ENCODE measurements at regions not wholly inside any gene's neighbourhood (a gene's known extent, or its start where the extent isn't known, plus 50 kb on each side); places are given as distances from the start of the nearest gene placed in this dataset.
A peak's percentile ranks its signal among the peaks of the same experiment; 100 is the strongest.
"Not testable (repeated sequence)": the region's sequence is repeated elsewhere in the genome, so short reads cannot be mapped to it uniquely, and the experiment has no call there.

GRCh38 chr9:104233366-104233765 lies 139.3 kb downstream of the SMC2 start:
- in situ Hi-C loops (cut with HindIII; ENCODE audit: low pct_ligation_motif_present, low sequenced_read_pairs) = no loop called here
- Histone ChIP-seq H3K36me3 (replicated peaks) (no peaks in the 10 kb centered on the region), H3K27ac (peak overlapping the region; percentile 80), H3K27me3 (replicated peaks) (no peaks in the 10 kb centered on the region), H3K4me3 (ENCODE audit: low read depth, low read length) (no peak overlapping the region)
- TF ChIP-seq, protein P1, sequence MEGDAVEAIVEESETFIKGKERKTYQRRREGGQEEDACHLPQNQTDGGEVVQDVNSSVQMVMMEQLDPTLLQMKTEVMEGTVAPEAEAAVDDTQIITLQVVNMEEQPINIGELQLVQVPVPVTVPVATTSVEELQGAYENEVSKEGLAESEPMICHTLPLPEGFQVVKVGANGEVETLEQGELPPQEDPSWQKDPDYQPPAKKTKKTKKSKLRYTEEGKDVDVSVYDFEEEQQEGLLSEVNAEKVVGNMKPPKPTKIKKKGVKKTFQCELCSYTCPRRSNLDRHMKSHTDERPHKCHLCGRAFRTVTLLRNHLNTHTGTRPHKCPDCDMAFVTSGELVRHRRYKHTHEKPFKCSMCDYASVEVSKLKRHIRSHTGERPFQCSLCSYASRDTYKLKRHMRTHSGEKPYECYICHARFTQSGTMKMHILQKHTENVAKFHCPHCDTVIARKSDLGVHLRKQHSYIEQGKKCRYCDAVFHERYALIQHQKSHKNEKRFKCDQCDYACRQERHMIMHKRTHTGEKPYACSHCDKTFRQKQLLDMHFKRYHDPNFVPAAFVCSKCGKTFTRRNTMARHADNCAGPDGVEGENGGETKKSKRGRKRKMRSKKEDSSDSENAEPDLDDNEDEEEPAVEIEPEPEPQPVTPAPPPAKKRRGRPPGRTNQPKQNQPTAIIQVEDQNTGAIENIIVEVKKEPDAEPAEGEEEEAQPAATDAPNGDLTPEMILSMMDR (IDR thresholded peaks at IDR 0.05; ENCODE audit: low read depth, low read length, missing control alignments) = no peak
- DNase-seq = no peak

GRCh38 chr9:104234632-104235337 lies 140.7 kb downstream of the SMC2 start:
- DNase-seq; H3K27ac ChIP-seq; H3K27me3 ChIP-seq (replicated peaks); H3K36me3 ChIP-seq (replicated peaks); H3K4me3 ChIP-seq (ENCODE audit: low read depth, low read length); in situ Hi-C loops (cut with HindIII; ENCODE audit: low pct_ligation_motif_present, low sequenced_read_pairs): not testable (repeated sequence)

DNA sequence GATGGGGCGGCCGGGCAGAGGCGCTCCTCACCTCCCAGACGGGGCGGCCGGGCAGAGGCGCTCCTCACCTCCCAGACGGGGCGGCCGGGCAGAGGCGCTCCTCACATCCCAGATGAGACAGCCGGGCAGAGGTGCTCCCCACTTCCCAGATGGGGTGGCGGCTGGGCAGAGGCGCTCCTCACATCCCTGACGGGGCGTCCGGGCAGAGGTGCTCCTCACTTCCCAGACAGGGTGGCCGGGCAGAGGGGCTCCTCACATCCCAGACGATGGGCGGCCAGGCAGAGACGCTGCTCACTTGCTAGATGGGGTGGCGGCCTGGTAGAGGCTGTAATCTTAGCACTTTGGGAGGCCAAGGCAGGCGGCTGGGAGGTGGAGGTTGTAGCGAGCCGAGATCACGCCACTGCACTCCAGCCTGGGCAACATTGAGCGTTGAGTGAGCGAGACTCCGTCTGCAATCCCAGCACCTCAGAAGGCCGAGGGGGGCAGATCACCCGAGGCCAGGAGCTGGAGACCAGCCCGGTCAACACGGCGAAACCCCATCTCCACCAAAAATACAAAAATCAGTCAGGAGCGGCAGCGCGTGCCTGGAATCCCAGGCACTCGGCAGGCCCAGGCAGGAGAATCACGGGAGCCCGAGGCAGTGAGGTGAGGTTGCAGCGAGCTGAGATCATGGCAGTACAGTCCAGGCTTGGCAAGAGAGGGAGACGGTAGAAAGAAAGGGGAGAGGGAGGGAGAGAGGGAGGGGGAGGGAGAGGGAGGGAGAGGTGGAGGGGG lies 141.4 kb downstream of the SMC2 start:
- DNase-seq; H3K27me3 ChIP-seq (replicated peaks); in situ Hi-C loops (cut with HindIII; ENCODE audit: low pct_ligation_motif_present, low sequenced_read_pairs); H3K4me3 ChIP-seq (ENCODE audit: low read depth, low read length); H3K36me3 ChIP-seq (replicated peaks); H3K27ac ChIP-seq: not testable (repeated sequence)

- Histone ChIP-seq H3K27ac (no peak overlapping the region), H3K27me3 (replicated peaks) (no peaks in the 10 kb centered on the region), H3K36me3 (replicated peaks) (no peaks in the 10 kb centered on the region), H3K4me3 (ENCODE audit: low read depth, low read length) (no peak overlapping the region)
- TF ChIP-seq, protein P1 (IDR thresholded peaks at IDR 0.05; ENCODE audit: low read depth, low read length, missing control alignments) = no peak
- no peak for DNase-seq
- in situ Hi-C loops (cut with HindIII; ENCODE audit: low pct_ligation_motif_present, low sequenced_read_pairs) = no loop called here
Observed at GRCh38 chr9:104238668-104239067, 144.6 kb downstream of the SMC2 start.

DNA sequence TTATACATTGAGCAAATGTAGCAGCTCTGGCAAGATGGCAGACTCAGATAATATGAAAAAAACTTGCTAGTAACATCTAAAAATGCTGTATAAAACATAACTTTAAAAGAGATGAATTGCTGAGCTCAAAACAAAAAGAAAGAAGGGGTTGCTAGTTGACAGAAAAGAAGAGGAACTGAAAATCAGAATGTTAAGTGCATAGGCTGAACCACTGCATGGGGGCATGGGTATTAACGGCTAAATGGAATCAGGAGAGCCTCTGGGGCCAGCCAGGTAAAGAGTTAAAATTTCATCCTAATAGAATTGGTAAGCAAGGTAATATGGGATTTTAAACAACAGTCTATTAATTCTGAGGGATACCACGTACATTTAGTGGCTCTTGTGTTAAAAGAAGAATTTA lies 146.8 kb downstream of the SMC2 start:
- no peaks in the 10 kb centered on the region for H3K36me3 ChIP-seq (replicated peaks)
- DNase-seq = no peak
- H3K27ac ChIP-seq = no peak overlapping the region
- TF ChIP-seq, protein P1 (IDR thresholded peaks at IDR 0.05; ENCODE audit: low read depth, low read length, missing control alignments) = no peak
- in situ Hi-C loops (cut with HindIII; ENCODE audit: low pct_ligation_motif_present, low sequenced_read_pairs) = no loop called here
- H3K27me3 ChIP-seq (replicated peaks) = no peaks in the 10 kb centered on the region
- no peak overlapping the region for H3K4me3 ChIP-seq (ENCODE audit: low read depth, low read length)

GRCh38 chr9:104245925-104246324 lies 151.8 kb downstream of the SMC2 start:
- in situ Hi-C loops (cut with HindIII; ENCODE audit: low pct_ligation_motif_present, low sequenced_read_pairs) = no loop called here
- H3K4me3 ChIP-seq (ENCODE audit: low read depth, low read length) = no peak overlapping the region
- TF ChIP-seq, protein P1 (IDR thresholded peaks at IDR 0.05; ENCODE audit: low read depth, low read length, missing control alignments) = no peak
- no peaks in the 10 kb centered on the region for H3K27me3 ChIP-seq (replicated peaks)
- no peaks in the 10 kb centered on the region for H3K36me3 ChIP-seq (replicated peaks)
- DNase-seq = no peak
- no peak overlapping the region for H3K27ac ChIP-seq

Measured in brain microvascular endothelial cell (primary cell).